SK-N-MC (cell line): ENCODE measurements at regions not wholly inside any gene's neighbourhood (a gene's known extent, or its start where the extent isn't known, plus 50 kb on each side); places are given as distances from the start of the nearest gene placed in this dataset.
"Not testable (repeated sequence)": the region's sequence is repeated elsewhere in the genome, so short reads cannot be mapped to it uniquely, and the experiment has no call there.

Source experiments
- DNase-seq: peaks from one replicate; pipeline ENCODE4 v3.0.0-alpha.2; 2011; ENCODE audit warnings: low read depth, low spot score
- H3K27ac ChIP-seq: fragments of 200-600 bp; sonication (generic); 2 replicates; pipeline ENCODE4 v1.5.1; 2016; ENCODE audit warnings: mixed run types
- H3K36me3 ChIP-seq: fragments of 200-600 bp; sonication (generic); 2 replicates; pipeline ENCODE4 v1.6.1; 2017; ENCODE audit warnings: antibody characterized with exemption, low read length, mixed read lengths; ENCODE audit not compliant: insufficient read depth
- H3K4me3 ChIP-seq: fragments of 200-600 bp; sonication (generic); 2 replicates; pipeline ENCODE4 v1.5.1; 2016
- H3K9ac ChIP-seq: fragments of 200-600 bp; sonication (generic); 2 replicates; pipeline ENCODE4 v1.8.0; 2017; ENCODE audit warnings: mixed run types, mixed read lengths; ENCODE audit not compliant: insufficient read length
- H3K9me3 ChIP-seq: fragments of 200-600 bp; sonication (generic); 2 replicates; pipeline ENCODE4 v1.6.1; 2017; ENCODE audit warnings: low read depth, mild to moderate bottlenecking, antibody characterized with exemption, low read length, moderate library complexity, mixed read lengths
- EZH2 ChIP-seq: fragments of 200-600 bp; sonication (generic); IDR thresholded peaks from one replicate; pipeline ENCODE4 v1.6.1; 2017; ENCODE audit warnings: antibody characterized with exemption
- FOXP2 ChIP-seq: optimal IDR thresholded peaks from 2 replicates; pipeline ENCODE3; 2011; ENCODE audit warnings: mild to moderate bottlenecking, moderate library complexity; ENCODE audit not compliant: insufficient read depth; ENCODE audit errors: extremely low read length, control extremely low read depth
- POLR2AphosphoS5 ChIP-seq: IDR thresholded peaks from 2 replicates; pipeline ENCODE4 v1.6.1; 2012; ENCODE audit warnings: mild to moderate bottlenecking, low read depth, low read length, borderline replicate concordance

DNA sequence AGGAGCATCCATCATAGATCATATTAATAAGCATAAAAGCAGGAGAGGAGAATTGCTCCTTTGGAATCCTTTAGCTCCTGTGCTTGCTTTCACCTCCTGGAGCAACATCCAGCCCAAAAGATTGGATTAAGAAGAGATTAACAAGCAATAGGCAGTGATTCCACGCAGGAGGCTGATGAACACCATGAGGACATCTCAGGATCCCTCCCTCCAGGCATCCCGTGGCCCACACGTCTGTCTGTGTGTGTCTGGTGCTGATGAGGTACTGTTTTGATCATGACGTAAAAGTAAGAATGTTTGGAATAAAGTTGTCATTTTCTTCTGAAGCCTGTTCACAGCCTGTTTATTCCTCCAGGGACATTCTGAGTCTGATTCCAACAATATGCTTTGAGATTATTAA lies 185.5 kb upstream of the MYLIP start:
- Histone ChIP-seq H3K4me3 (no peak overlapping the region), H3K9me3 (no peaks in the 10 kb centered on the region), H3K9ac (no peak overlapping the region), H3K27ac (no peak overlapping the region), H3K36me3 (no peaks in the 10 kb centered on the region)
- no peak for DNase-seq
- no peak for TF ChIP-seq FOXP2
- no peak for TF ChIP-seq EZH2
- TF ChIP-seq POLR2AphosphoS5, result no peak

DNA sequence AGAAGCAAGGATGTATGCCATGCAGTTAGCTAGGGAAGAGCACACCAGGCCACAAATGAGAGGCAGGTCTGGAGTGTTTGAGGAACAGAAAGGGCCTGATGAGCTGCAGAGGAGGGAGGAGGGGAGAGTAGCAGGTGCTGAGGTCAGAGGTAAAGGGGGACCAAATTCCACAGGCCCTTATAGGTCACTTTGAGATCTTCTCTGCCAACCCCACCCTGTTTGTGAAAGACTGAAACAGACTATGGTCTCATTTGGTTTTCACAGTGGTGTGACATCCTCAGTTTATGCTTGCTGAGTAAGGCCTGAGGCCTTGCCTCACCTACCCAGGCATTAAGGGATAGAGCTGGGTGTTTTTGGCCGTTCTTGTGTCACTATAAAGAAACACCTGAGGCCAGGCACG lies 187.7 kb upstream of the MYLIP start:
- H3K27ac ChIP-seq, result no peak overlapping the region
- DNase-seq, result no peak
- H3K9ac ChIP-seq, result no peak overlapping the region
- no peaks in the 10 kb centered on the region for H3K9me3 ChIP-seq
- no peak for TF ChIP-seq POLR2AphosphoS5
- no peak for TF ChIP-seq FOXP2
- no peak for TF ChIP-seq EZH2
- no peaks in the 10 kb centered on the region for H3K36me3 ChIP-seq
- no peak overlapping the region for H3K4me3 ChIP-seq

DNA sequence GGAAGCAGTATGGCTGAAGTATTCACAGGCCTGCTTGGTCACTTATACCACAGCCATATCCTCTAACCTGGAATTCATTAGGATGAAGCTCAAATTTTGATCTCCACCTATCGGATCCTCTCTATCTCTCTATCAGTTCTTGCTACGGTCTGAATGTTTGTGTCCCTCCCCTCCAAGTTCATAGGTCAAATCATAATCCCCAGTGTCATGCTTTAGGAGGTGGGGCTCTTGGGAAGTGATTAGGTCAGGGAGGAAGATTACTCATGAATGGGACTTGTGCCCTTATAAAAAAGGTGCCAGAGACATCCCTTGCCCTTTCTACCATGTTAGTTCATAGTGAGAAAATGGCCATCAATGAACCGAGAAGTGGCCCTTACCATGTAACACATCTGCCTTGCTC lies 190.8 kb upstream of the MYLIP start:
- Histone ChIP-seq H3K36me3 (no peaks in the 10 kb centered on the region), H3K9me3 (no peaks in the 10 kb centered on the region), H3K27ac (no peak overlapping the region), H3K4me3 (no peak overlapping the region), H3K9ac (no peak overlapping the region)
- no peak for DNase-seq
- TF ChIP-seq EZH2 (no peak), POLR2AphosphoS5 (no peak), FOXP2 (no peak)

DNA sequence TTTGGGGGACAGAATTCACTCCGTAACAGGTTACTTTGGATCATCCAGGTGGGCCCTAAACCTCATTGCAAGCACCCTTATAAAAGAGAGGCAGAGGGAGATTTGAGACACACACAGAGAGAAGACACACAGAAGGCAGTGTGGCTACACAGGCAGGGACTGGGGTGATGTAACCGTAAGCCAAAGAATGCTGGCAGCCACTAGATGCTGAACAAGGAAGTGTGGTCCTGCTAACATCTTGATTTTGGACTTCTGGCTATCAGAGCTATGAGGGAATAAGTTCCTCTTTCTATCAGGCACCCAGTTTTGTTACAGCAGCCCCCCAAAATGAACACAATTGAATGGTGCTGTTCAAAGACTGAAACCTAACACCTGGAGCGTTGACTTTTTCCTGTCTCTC lies 191.3 kb upstream of the MYLIP start:
- H3K36me3 ChIP-seq, result no peaks in the 10 kb centered on the region
- H3K4me3 ChIP-seq, result no peak overlapping the region
- no peak for TF ChIP-seq EZH2
- no peak for TF ChIP-seq POLR2AphosphoS5
- no peak overlapping the region for H3K27ac ChIP-seq
- H3K9ac ChIP-seq, result no peak overlapping the region
- H3K9me3 ChIP-seq, result no peaks in the 10 kb centered on the region
- no peak for DNase-seq

DNA sequence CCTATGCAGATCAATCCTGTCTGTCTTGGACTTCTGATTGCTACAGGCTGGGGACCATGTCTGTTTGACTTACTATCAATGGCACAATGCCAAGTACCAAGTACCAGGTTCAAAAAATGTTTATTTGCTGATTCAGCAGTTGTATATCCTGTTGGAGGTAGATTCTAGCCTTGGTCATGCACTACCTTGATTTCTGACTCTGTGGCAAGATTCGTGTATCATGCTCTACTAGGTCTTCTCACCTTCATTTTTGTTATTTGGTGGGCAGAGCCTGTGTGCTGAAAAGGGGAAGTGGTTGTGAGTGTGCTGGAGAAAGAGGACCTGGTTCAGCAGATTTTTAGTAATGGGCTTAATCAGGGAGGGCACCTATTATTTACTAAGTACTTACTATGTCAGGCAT lies 192.4 kb upstream of the MYLIP start:
- no peak overlapping the region for H3K4me3 ChIP-seq
- no peaks in the 10 kb centered on the region for H3K36me3 ChIP-seq
- H3K9ac ChIP-seq, result no peak overlapping the region
- TF ChIP-seq FOXP2 (no peak), POLR2AphosphoS5 (no peak), EZH2 (no peak)
- no peak overlapping the region for H3K27ac ChIP-seq
- no peak for DNase-seq
- H3K9me3 ChIP-seq, result no peaks in the 10 kb centered on the region; the same call in 1 of the 2 replicates

DNA sequence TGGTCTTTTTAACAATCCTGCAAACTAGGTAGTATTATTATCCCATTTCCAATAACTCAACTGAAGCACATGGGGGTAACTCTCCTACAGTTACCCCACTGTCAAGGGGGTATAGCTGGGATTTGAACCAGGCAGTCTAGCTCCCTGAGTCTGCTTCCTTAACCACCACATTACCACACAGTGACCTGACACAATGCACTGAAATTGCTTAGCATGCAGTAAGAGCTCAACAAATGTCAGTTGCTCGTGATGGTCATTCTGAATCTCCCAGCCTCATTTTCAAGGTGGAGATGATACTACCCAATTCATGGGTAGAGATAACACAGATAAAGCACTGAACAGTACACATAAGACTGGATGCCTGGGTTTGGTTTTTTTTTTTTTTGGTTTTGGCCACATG lies 193.2 kb upstream of the MYLIP start:
- DNase-seq, result no peak
- no peak overlapping the region for H3K9ac ChIP-seq
- no peaks in the 10 kb centered on the region; the same call in 1 of the 2 replicates for H3K9me3 ChIP-seq
- H3K27ac ChIP-seq, result no peak overlapping the region
- no peaks in the 10 kb centered on the region for H3K36me3 ChIP-seq
- H3K4me3 ChIP-seq, result no peak overlapping the region
- TF ChIP-seq EZH2 (no peak), FOXP2 (no peak), POLR2AphosphoS5 (no peak)

DNA sequence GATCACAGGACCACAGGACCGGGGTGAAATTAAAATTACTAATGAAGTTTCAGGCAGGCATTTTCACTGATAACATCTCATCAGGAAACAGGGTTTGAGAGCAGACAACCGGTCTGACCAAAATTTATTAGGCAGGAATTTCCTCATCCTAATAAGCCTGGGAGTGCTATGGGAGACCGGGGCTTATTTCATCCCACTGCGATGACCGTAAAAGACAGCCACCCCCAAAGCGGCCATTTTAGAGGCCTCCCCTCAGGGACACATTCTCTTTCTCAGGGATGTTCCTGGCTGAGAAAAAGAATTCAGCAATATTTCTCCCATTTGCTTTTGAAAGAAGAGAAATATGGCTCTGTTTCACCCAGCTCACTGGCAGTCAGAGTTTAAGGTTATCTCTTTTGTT lies 197.2 kb upstream of the MYLIP start:
- not testable (repeated sequence) for H3K9me3 ChIP-seq, H3K9ac ChIP-seq, H3K27ac ChIP-seq, H3K4me3 ChIP-seq, DNase-seq, H3K36me3 ChIP-seq

DNA sequence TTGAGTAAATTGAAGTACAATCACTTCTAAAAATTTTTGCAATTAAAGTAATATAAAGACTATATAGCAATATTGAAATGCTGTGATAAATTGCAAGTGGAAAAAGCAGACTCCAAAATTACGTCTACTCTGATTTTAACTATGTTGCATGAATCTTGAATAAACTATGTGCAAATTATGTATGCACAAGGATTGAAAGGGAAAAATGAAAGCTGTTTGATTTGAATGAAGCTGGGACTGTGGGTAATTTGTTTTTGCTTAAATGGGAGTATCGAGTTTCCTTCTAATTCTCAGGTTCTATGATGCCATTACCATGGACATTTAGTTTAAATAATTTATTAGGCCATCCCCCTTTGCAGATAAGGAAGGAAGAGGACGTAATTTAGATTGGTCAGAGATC lies 198.7 kb upstream of the MYLIP start:
- H3K4me3 ChIP-seq, result no peak overlapping the region
- no peak overlapping the region for H3K27ac ChIP-seq
- H3K36me3 ChIP-seq, result no peaks in the 10 kb centered on the region
- TF ChIP-seq EZH2 (no peak), FOXP2 (no peak), POLR2AphosphoS5 (no peak)
- no peaks in the 10 kb centered on the region; the same call in 1 of the 2 replicates for H3K9me3 ChIP-seq
- DNase-seq, result no peak
- H3K9ac ChIP-seq, result no peak overlapping the region

DNA sequence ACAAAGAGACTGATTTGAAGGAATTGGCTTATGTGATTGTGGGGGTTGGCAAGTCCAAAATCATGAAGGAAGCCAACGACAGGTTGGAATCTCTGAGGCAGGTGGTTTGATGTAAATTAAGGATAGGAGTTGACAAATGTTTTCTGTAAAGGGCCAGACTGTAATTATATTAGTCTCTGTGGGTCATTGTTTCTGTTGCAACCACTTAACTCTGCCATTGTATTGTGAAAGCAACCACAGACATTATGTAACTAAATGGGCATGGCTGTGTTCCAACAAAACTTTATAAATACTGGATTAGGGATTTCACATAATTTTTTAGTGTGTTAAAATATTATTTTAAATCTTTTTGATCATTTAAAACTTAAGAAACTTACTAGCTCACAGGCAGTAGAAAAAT lies 199.2 kb upstream of the MYLIP start:
- Histone ChIP-seq H3K9me3 (no peaks in the 10 kb centered on the region; the same call in 1 of the 2 replicates), H3K9ac (no peak overlapping the region), H3K36me3 (no peaks in the 10 kb centered on the region), H3K4me3 (no peak overlapping the region), H3K27ac (no peak overlapping the region)
- no peak for DNase-seq
- TF ChIP-seq FOXP2 (no peak), EZH2 (no peak), POLR2AphosphoS5 (no peak)
